Activated CD4-positive, alpha-beta T cell treated with anti-CD3 and anti-CD28 coated beads, Interleukin-2, amount 10 ng/mL, durations not matched to agents 24 days and 14 days (primary cell): ENCODE measurements at regions not wholly inside any gene's neighbourhood (a gene's known extent, or its start where the extent isn't known, plus 50 kb on each side); places are given as distances from the start of the nearest gene placed in this dataset.

Experiments used
- DNase-seq: peaks from one replicate; pipeline ENCODE4 v3.0.0; 2022
- H3K27ac Mint-ChIP-seq: one replicate; pipeline ENCODE4 v1.8.0; 2022; ENCODE audit warnings: mild to moderate bottlenecking, mixed read lengths
- H3K27me3 Mint-ChIP-seq: one replicate; pipeline ENCODE4 v1.8.0; 2022; ENCODE audit warnings: mixed read lengths
- H3K36me3 Mint-ChIP-seq: one replicate; pipeline ENCODE4 v1.8.0; 2022; ENCODE audit warnings: low read depth, mild to moderate bottlenecking, mixed read lengths
- H3K4me1 Mint-ChIP-seq: one replicate; pipeline ENCODE4 v1.8.0; 2021; ENCODE audit warnings: mixed read lengths
- H3K4me3 Mint-ChIP-seq: one replicate; pipeline ENCODE4 v1.8.0; 2022; ENCODE audit warnings: mild to moderate bottlenecking, moderate library complexity, mixed read lengths
- H3K9me3 Mint-ChIP-seq: one replicate; pipeline ENCODE4 v1.8.0; 2021; ENCODE audit warnings: mixed read lengths
- intact Hi-C: fragments of 100-400 bp; cut with micrococcal nuclease; formaldehyde crosslinking; loops from one replicate; pipeline ENCODE4 v1.15.1; 2023

GRCh38 chr6:23339268-23339667 is 769.9 kb downstream of the HDGFL1 start:
- intact Hi-C loops = no loop called here
- Mint-ChIP-seq H3K27me3 (no peaks in the 10 kb centered on the region), H3K9me3 (no peaks in the 10 kb centered on the region), H3K4me3 (no peak overlapping the region), H3K27ac (no peak overlapping the region), H3K4me1 (no peaks in the 10 kb centered on the region), H3K36me3 (no peaks in the 10 kb centered on the region)
- DNase-seq = no peak

DNA sequence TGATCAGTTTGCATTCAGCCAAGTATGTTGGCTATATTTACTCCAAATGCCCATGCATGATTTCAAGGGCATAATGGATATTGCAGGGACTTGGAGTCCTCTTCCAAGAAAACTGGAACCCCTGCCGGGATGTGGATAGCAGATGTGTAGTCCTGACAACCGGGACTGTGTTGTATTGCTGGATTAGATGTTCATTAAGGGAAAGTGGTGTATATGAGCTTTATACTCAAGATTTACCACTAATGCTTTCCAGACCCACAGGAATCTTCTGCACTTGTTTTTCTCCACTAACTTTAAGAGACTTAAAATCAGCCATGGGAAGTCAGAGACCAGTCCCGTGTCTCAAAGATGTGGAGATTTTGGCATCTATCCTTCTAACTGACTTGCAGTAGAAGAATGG is 770.9 kb downstream of the HDGFL1 start:
- Mint-ChIP-seq H3K4me1 (no peaks in the 10 kb centered on the region), H3K27me3 (no peaks in the 10 kb centered on the region), H3K27ac (no peak overlapping the region), H3K36me3 (no peaks in the 10 kb centered on the region), H3K4me3 (no peak overlapping the region), H3K9me3 (no peaks in the 10 kb centered on the region)
- DNase-seq = no peak
- intact Hi-C loops = no loop called here

DNA sequence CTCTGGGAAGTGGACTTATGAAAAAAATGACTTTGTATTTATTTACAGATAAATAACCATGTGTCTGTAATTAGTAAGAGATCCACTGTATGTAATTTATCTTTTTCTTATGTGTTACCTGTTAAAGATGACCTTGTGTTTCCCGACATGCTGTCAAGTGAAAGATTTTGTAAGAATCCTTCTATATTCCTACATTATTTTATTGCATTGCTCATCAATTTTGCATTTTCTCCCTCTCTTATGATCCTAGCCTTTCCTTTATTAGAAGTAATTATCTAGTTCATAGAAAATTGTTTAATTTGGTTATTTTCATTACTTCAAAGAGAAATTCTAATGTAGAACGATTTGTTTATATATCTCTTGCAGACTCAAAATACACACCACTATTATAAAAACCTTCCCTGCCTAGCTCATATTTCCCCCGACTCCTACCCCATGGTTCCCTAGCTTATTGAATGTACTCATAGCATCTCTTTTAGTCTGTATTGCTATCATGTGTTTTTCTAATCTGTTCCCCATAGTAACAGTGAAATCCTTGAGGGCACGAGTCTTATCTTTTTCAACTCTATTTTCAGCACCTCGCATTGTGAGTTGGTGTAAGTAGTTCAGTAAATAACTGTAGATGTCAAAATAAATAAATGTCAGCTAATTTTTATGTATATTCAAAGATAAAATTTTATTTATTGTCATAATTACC is 774.4 kb downstream of the HDGFL1 start:
- intact Hi-C loops = no loop called here
- Mint-ChIP-seq H3K4me1 (no peaks in the 10 kb centered on the region), H3K4me3 (no peak overlapping the region), H3K9me3 (no peaks in the 10 kb centered on the region), H3K27me3 (no peaks in the 10 kb centered on the region), H3K27ac (no peak overlapping the region), H3K36me3 (no peaks in the 10 kb centered on the region)
- no peak for DNase-seq

- Mint-ChIP-seq H3K4me3 (no peak overlapping the region), H3K27me3 (no peaks in the 10 kb centered on the region), H3K36me3 (no peaks in the 10 kb centered on the region), H3K4me1 (no peaks in the 10 kb centered on the region), H3K9me3 (no peaks in the 10 kb centered on the region), H3K27ac (no peak overlapping the region)
- no peak for DNase-seq
- intact Hi-C loops = no loop called here
Observed at GRCh38 chr6:23348185-23348584, 777.8 kb upstream of the NRSN1 start.

GRCh38 chr6:23349521-23350147 is 776.4 kb upstream of the NRSN1 start:
- no peaks in the 10 kb centered on the region for H3K36me3 Mint-ChIP-seq
- H3K9me3 Mint-ChIP-seq = no peaks in the 10 kb centered on the region
- no peak for DNase-seq
- H3K4me3 Mint-ChIP-seq = no peak overlapping the region
- H3K27me3 Mint-ChIP-seq = no peaks in the 10 kb centered on the region
- intact Hi-C loops = no loop called here
- no peaks in the 10 kb centered on the region for H3K4me1 Mint-ChIP-seq
- no peak overlapping the region for H3K27ac Mint-ChIP-seq

GRCh38 chr6:23350752-23351453 is 775.1 kb upstream of the NRSN1 start:
- Mint-ChIP-seq H3K36me3 (no peaks in the 10 kb centered on the region), H3K27ac (no peak overlapping the region), H3K4me3 (no peak overlapping the region), H3K4me1 (no peaks in the 10 kb centered on the region), H3K27me3 (no peaks in the 10 kb centered on the region), H3K9me3 (no peaks in the 10 kb centered on the region)
- DNase-seq = no peak
- intact Hi-C loops = no loop called here

DNA sequence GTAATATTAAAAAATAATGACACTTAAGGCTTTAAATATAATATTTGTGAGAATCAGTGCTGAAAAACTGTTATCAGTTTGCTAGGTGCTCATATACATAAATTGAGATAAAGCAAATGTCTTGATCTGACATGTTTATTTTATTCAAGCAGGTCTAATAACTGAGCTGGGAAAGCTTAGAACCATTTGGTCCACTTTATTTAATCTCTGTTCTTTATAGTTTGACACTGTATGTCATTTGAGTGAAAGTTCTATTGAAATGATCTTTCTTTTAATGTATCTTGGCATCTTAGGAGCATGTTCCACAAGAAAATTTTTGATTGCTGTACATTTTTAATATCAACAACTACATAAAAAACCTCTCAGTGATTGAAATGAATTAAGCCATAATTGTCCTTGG is 772.0 kb upstream of the NRSN1 start:
- Mint-ChIP-seq H3K27me3 (no peaks in the 10 kb centered on the region), H3K4me3 (no peak overlapping the region), H3K9me3 (peaks cover 9% of the 10 kb centered on the region), H3K27ac (no peak overlapping the region), H3K36me3 (no peaks in the 10 kb centered on the region), H3K4me1 (no peaks in the 10 kb centered on the region)
- intact Hi-C loops = no loop called here
- no peak for DNase-seq

GRCh38 chr6:23357185-23357766 is 768.7 kb upstream of the NRSN1 start:
- peaks cover 14% of the 10 kb centered on the region for H3K9me3 Mint-ChIP-seq
- H3K27ac Mint-ChIP-seq = no peak overlapping the region
- intact Hi-C loops = no loop called here
- no peak for DNase-seq
- H3K4me3 Mint-ChIP-seq = no peak overlapping the region
- H3K4me1 Mint-ChIP-seq = no peaks in the 10 kb centered on the region
- H3K27me3 Mint-ChIP-seq = no peaks in the 10 kb centered on the region
- no peaks in the 10 kb centered on the region for H3K36me3 Mint-ChIP-seq

- H3K4me3 Mint-ChIP-seq = no peak overlapping the region
- intact Hi-C loops = no loop called here
- no peaks in the 10 kb centered on the region for H3K4me1 Mint-ChIP-seq
- H3K27me3 Mint-ChIP-seq = no peaks in the 10 kb centered on the region
- H3K9me3 Mint-ChIP-seq = peaks cover 13% of the 10 kb centered on the region
- no peaks in the 10 kb centered on the region for H3K36me3 Mint-ChIP-seq
- DNase-seq = no peak
- no peak overlapping the region for H3K27ac Mint-ChIP-seq
Observed at GRCh38 chr6:23365732-23366131, 760.3 kb upstream of the NRSN1 start.

DNA sequence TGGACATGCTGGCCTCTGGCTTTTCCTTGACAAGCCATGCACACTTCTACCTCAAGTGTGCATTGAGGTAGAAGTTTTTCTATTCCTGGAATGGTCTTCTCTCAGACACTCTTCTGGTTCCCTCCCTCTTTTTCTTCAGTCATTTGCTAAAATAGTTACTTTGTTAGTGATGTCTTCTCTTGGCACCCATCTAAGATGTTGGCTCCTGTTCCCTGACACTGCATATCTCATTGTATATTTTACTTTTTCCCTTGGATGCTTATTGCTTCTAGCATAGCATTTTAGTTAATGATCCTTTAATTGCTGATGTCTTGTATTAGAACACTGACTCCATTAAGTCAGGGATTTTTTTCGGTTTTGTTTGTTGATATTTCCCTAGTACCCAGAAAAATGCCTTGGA is 758.7 kb upstream of the NRSN1 start:
- intact Hi-C loops = no loop called here
- Mint-ChIP-seq H3K9me3 (peaks cover 8% of the 10 kb centered on the region), H3K27me3 (no peaks in the 10 kb centered on the region), H3K27ac (no peak overlapping the region), H3K36me3 (no peaks in the 10 kb centered on the region), H3K4me1 (no peaks in the 10 kb centered on the region), H3K4me3 (no peak overlapping the region)
- DNase-seq = no peak

- no peaks in the 10 kb centered on the region for H3K4me1 Mint-ChIP-seq
- DNase-seq = no peak
- H3K27ac Mint-ChIP-seq = no peak overlapping the region
- no peaks in the 10 kb centered on the region for H3K36me3 Mint-ChIP-seq
- H3K27me3 Mint-ChIP-seq = no peaks in the 10 kb centered on the region
- no peak overlapping the region for H3K4me3 Mint-ChIP-seq
- H3K9me3 Mint-ChIP-seq = peaks cover 5% of the 10 kb centered on the region
- intact Hi-C loops = no loop called here
Observed at GRCh38 chr6:23368557-23368956, 757.5 kb upstream of the NRSN1 start.

DNA sequence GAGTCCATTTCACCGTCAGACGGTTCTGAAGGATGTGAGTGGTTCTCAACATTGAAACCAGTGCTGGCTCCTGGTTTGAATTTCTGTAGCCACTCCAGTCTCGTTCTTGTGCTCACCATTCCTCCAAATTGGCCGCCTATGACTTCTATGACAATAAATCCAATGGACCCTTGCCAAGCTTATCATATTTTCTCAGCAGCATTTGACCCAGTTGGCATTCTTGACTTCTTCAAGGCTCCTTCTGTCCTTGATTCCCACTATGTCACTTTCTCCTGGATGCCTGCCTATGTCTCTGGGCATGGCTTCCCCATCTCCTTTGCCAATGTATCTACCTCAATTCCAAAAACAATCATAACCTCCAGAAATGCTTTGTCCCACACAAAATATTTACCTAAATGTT is 756.0 kb upstream of the NRSN1 start:
- Mint-ChIP-seq H3K9me3 (peaks cover 3% of the 10 kb centered on the region), H3K27ac (no peak overlapping the region), H3K36me3 (no peaks in the 10 kb centered on the region), H3K4me3 (no peak overlapping the region), H3K27me3 (no peaks in the 10 kb centered on the region), H3K4me1 (no peaks in the 10 kb centered on the region)
- no peak for DNase-seq
- intact Hi-C loops = no loop called here

- intact Hi-C loops = no loop called here
- Mint-ChIP-seq H3K4me3 (no peak overlapping the region), H3K4me1 (no peaks in the 10 kb centered on the region), H3K9me3 (no peaks in the 10 kb centered on the region), H3K27ac (no peak overlapping the region), H3K36me3 (no peaks in the 10 kb centered on the region), H3K27me3 (no peaks in the 10 kb centered on the region)
- no peak for DNase-seq
Observed at GRCh38 chr6:23371132-23371915, 754.7 kb upstream of the NRSN1 start.

DNA sequence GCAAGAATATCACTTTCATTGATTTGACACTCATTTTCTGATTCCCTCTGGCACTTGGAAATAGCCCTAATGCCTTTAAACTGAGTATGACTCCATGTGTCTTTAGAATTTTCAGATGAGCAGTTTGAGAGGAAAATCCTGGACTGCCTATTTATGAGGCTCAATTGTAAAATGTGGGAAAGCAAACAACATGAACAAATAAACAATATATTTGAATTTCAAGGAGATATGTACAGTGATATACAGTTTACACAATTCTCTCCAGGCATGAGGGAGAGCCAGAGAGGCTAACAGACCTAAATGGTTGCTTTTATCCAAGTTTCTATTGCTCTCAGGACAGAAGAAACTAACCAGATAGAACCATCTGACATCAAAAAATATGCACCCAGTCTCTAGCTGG is 748.2 kb upstream of the NRSN1 start:
- no peaks in the 10 kb centered on the region for H3K27me3 Mint-ChIP-seq
- no peak for DNase-seq
- H3K9me3 Mint-ChIP-seq = no peaks in the 10 kb centered on the region
- H3K4me3 Mint-ChIP-seq = no peak overlapping the region
- no peaks in the 10 kb centered on the region for H3K36me3 Mint-ChIP-seq
- no peak overlapping the region for H3K27ac Mint-ChIP-seq
- intact Hi-C loops = no loop called here
- H3K4me1 Mint-ChIP-seq = no peaks in the 10 kb centered on the region
